K562 (cell line): ENCODE measurements at regions not wholly inside any gene's neighbourhood (a gene's known extent, or its start where the extent isn't known, plus 50 kb on each side); places are given as distances from the start of the nearest gene placed in this dataset.

Experiments used
- GTF2F1 ChIP-seq: IDR thresholded peaks from 2 replicates; pipeline ENCODE4 v1.6.1; 2011; ENCODE audit warnings: low read depth, low read length, improper control_type of control experiment
- NFE2L1 ChIP-seq: fragments of 450-650 bp; IDR thresholded peaks from 2 replicates; pipeline ENCODE4 v1.6.1; 2016; ENCODE audit warnings: missing genetic modification characterization, low read depth, mild to moderate bottlenecking, missing compliant biosample characterization, moderate library complexity, borderline replicate concordance
- NRF1 ChIP-seq, 2 experiments: fragments of 450-650 bp; IDR thresholded peaks in 1 of 2; conservative IDR thresholded peaks in 1 of 2; 2 replicates each; pipeline ENCODE4 v1.6.1; 2014; ENCODE audit warnings: mild to moderate bottlenecking in 2 of 2

- TF ChIP-seq NFE2L1 (no peak), NRF1 (conservative IDR thresholded peaks at IDR 0.05 in 1 of 2, IDR thresholded peaks at IDR 0.05 in 1 of 2) (no peak), GTF2F1 (no peak)
Measured at GRCh38 chr7:138245216-138245615, 169.0 kb downstream of the AKR1D1 start.
